ENCODE measurements at regions not wholly inside any gene's neighbourhood (a gene's known extent, or its start where the extent isn't known, plus 50 kb on each side); places are given as distances from the start of the nearest gene placed in this dataset.

DNA sequence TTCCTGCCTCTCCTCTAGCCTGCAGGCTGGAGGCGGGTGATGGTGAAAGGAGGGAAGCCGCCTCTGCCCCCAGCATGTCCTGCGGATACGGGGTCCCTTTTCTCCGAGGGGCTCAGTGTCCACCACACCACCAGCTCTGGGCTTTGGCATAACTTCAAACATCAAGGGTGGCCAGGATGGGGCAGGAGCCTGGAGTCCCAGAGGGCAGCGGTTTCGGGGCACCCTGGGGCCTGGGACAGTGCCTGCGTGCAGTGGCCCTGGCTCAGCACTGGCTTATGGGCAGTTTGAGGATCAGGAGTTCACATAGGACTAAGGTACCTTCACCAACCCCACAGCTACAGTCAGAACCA lies 85.5 kb upstream of the GPC1 start:
- Histone ChIP-seq H3K27ac (ENCODE audit: low read length) (no peak overlapping the region), H3K4me1 (ENCODE audit: control insufficient read depth in 1 of 2, extremely low read depth in 1 of 2, insufficient read depth in 2 of 2, low read length in 2 of 2) (no peaks in the 10 kb centered on the region), H3K27me3 (replicated peaks in 1 of 2; ENCODE audit: control insufficient read depth in 2 of 2, extremely low read depth in 1 of 2, insufficient read depth in 2 of 2, low read length in 1 of 2) (peaks cover 0 to 34% of the 10 kb centered on the region in 2 experiments), H3K36me3 (ENCODE audit: control insufficient read depth in 2 of 2, extremely low read depth in 1 of 2, insufficient read depth in 1 of 2, low read length in 1 of 2) (no peaks in the 10 kb centered on the region), H3K9me3 (no peaks in the 10 kb centered on the region), H3K4me3 (ENCODE audit: control insufficient read depth in 1 of 2, extremely low read depth in 1 of 2, low read length in 1 of 2) (no peak overlapping the region)
- Mint-ChIP-seq H3K4me3 (no peak overlapping the region), H3K36me3 (no peaks in the 10 kb centered on the region), H3K4me1 (no peaks in the 10 kb centered on the region), H3K9me3 (peaks cover 0 to 4% (median 0%) of the 10 kb centered on the region in 3 donors), H3K27me3 (peaks cover 10 to 13% of the 10 kb centered on the region in 2 donors), H3K27ac (no peak overlapping the region)
- 87% methylated on average over 6 of the region's 8 CpGs for WGBS (ENCODE audit: insufficient coverage)
- ChIA-PET CTCF (no interaction called here), POLR2A (no interaction called here)
- no peak for ATAC-seq (replicated peaks in 1 of 4)
- DNase-seq: no peak

DNA sequence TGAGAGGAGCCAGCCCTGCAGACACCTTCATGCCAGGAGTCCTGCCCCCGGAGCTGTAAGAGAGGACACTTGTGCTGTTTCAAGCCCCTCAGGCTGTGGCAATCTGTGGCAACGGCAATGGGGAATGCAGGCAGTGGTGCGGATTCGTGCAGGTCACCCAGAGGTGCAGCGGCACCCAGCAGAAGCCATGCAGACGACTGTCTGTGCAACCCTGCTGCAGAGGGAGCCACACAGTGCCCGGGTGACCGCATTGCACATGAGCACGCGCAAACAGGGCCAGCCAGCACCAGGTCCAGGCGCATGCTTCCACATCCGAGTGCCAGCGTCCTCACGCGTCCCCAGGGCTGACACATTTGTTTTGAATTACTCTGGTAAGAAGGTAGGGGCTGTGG lies 84.8 kb upstream of the GPC1 start:
- H3K4me1 ChIP-seq (ENCODE audit: control insufficient read depth in 1 of 2, extremely low read depth in 1 of 2, insufficient read depth in 2 of 2, low read length in 2 of 2): no peaks in the 10 kb centered on the region
- no peak overlapping the region for H3K4me3 Mint-ChIP-seq
- no peaks in the 10 kb centered on the region for H3K36me3 ChIP-seq (ENCODE audit: control insufficient read depth in 2 of 2, extremely low read depth in 1 of 2, insufficient read depth in 1 of 2, low read length in 1 of 2)
- no peak for ATAC-seq (replicated peaks in 1 of 4)
- ChIA-PET CTCF (no interaction called here), POLR2A (no interaction called here)
- peaks cover 0 to 34% of the 10 kb centered on the region in 2 experiments for H3K27me3 ChIP-seq (replicated peaks in 1 of 2; ENCODE audit: control insufficient read depth in 2 of 2, extremely low read depth in 1 of 2, insufficient read depth in 2 of 2, low read length in 1 of 2)
- no peaks in the 10 kb centered on the region for H3K9me3 Mint-ChIP-seq
- peaks cover 10 to 13% of the 10 kb centered on the region in 2 donors for H3K27me3 Mint-ChIP-seq
- H3K27ac ChIP-seq (ENCODE audit: low read length): no peak overlapping the region
- H3K9me3 ChIP-seq: no peaks in the 10 kb centered on the region
- WGBS (ENCODE audit: insufficient coverage): 94% methylated on average over 5 of the region's 15 CpGs
- H3K4me3 ChIP-seq (ENCODE audit: control insufficient read depth in 1 of 2, extremely low read depth in 1 of 2, low read length in 1 of 2): no peak overlapping the region
- no peak for DNase-seq
- H3K27ac Mint-ChIP-seq: no peak overlapping the region
- no peaks in the 10 kb centered on the region for H3K4me1 Mint-ChIP-seq
- H3K36me3 Mint-ChIP-seq: no peaks in the 10 kb centered on the region

DNA sequence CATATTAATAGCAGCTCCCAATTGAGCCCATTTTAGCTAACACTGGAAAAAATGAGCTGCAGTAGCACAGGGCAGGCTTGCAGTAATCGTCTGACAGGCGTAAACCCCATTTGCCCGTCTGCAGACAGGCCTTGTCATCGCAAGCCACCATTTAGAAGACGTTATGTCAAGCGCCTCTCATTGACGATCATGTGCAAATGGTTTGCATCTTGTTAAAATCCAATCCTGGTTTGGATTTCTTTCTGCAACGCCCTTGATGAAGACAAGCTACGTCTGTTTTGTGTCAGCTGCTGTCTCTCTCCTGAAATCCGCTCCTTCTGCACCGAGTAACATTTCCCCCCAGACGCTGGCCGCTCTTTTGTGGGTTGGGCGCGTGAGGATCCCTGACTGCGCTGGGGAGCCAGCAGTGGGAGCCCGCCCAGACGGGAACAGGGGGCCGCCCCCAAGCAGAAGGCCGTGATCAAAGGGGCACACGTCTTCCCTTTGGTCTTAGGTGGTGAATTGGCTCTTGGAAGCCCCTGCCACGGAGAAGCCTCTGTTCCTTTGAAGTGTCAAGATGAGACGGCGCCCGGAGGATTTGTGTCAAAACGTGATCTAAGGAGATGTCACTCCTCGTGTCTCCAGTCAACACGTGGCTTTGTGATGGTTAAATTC lies 84.2 kb upstream of the GPC1 start:
- ChIA-PET POLR2A (no interaction called here), CTCF (no interaction called here)
- Mint-ChIP-seq H3K9me3 (no peaks in the 10 kb centered on the region), H3K27ac (no peak overlapping the region), H3K27me3 (peaks cover 13 to 14% of the 10 kb centered on the region in 2 donors), H3K4me3 (no peak overlapping the region), H3K4me1 (no peaks in the 10 kb centered on the region), H3K36me3 (no peaks in the 10 kb centered on the region)
- peaks cover 0 to 40% of the 10 kb centered on the region in 2 experiments for H3K27me3 ChIP-seq (replicated peaks in 1 of 2; ENCODE audit: control insufficient read depth in 2 of 2, extremely low read depth in 1 of 2, insufficient read depth in 2 of 2, low read length in 1 of 2)
- no peak overlapping the region for H3K4me3 ChIP-seq (ENCODE audit: control insufficient read depth in 1 of 2, extremely low read depth in 1 of 2, low read length in 1 of 2)
- ATAC-seq (replicated peaks in 1 of 4): no peak
- 59% methylated on average over 21 of the region's 28 CpGs for WGBS (ENCODE audit: insufficient coverage)
- H3K27ac ChIP-seq (ENCODE audit: low read length): no peak overlapping the region
- H3K36me3 ChIP-seq (ENCODE audit: control insufficient read depth in 2 of 2, extremely low read depth in 1 of 2, insufficient read depth in 1 of 2, low read length in 1 of 2): no peaks in the 10 kb centered on the region
- no peaks in the 10 kb centered on the region for H3K4me1 ChIP-seq (ENCODE audit: control insufficient read depth in 1 of 2, extremely low read depth in 1 of 2, insufficient read depth in 2 of 2, low read length in 2 of 2)
- no peak for DNase-seq
- H3K9me3 ChIP-seq: no peaks in the 10 kb centered on the region

GRCh38 chr2:240351826-240352426 lies 83.5 kb upstream of the GPC1 start:
- Mint-ChIP-seq H3K36me3 (no peaks in the 10 kb centered on the region), H3K4me1 (no peaks in the 10 kb centered on the region), H3K27ac (no peak overlapping the region), H3K9me3 (no peaks in the 10 kb centered on the region), H3K27me3 (peaks cover 13 to 18% of the 10 kb centered on the region in 2 donors), H3K4me3 (no peak overlapping the region)
- no peak for DNase-seq
- H3K27ac ChIP-seq (ENCODE audit: low read length): no peak overlapping the region
- H3K9me3 ChIP-seq: no peaks in the 10 kb centered on the region
- no peaks in the 10 kb centered on the region for H3K4me1 ChIP-seq (ENCODE audit: control insufficient read depth in 1 of 2, extremely low read depth in 1 of 2, insufficient read depth in 2 of 2, low read length in 2 of 2)
- peaks cover 0 to 39% of the 10 kb centered on the region in 2 experiments for H3K27me3 ChIP-seq (replicated peaks in 1 of 2; ENCODE audit: control insufficient read depth in 2 of 2, extremely low read depth in 1 of 2, insufficient read depth in 2 of 2, low read length in 1 of 2)
- no peak overlapping the region for H3K4me3 ChIP-seq (ENCODE audit: control insufficient read depth in 1 of 2, extremely low read depth in 1 of 2, low read length in 1 of 2)
- WGBS (ENCODE audit: insufficient coverage): 79% methylated on average over 11 of the region's 14 CpGs
- ChIA-PET CTCF (no interaction called here), POLR2A (no interaction called here)
- ATAC-seq (replicated peaks in 1 of 4): no peak
- no peaks in the 10 kb centered on the region for H3K36me3 ChIP-seq (ENCODE audit: control insufficient read depth in 2 of 2, extremely low read depth in 1 of 2, insufficient read depth in 1 of 2, low read length in 1 of 2)

DNA sequence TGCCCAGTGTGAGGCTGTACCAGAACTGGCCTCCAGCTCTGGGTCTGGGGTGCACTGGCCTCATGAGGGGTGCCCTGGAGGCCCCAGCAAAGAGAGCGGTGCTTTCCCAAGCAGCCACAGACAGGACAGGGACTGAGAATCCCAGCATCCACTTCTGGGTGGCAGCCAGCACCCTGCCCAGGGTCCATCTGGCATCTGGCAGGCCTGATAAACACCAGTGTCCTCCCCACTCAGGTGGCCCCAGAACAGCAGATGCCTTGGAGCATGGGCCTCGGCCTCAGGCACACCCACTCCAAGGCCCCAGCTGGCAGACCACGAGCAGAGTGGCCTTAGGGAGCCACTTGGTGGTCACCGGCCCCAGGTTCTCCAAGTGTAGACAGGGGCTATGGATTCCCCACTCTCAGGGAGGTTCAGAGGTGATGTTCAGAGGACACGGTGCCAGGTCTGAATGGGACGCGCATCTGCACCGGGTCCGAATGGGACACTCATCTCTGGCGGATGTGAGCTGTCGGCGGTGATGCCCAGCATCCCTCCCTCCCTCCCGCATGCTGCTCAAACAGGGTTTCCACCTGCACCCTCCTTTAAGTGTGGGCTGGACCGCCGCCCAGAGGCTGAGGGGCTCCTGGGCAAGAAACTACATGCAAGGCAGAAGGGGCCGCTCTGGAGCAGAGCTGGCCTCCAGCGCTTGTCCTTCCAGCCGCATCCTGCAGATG lies 82.2 kb upstream of the GPC1 start:
- ATAC-seq (replicated peaks in 1 of 4): no peak
- no peaks in the 10 kb centered on the region for H3K9me3 Mint-ChIP-seq
- DNase-seq: no peak
- ChIA-PET POLR2A (no interaction called here), CTCF (no interaction called here)
- Histone ChIP-seq H3K27me3 (replicated peaks in 1 of 2; ENCODE audit: control insufficient read depth in 2 of 2, extremely low read depth in 1 of 2, insufficient read depth in 2 of 2, low read length in 1 of 2) (peaks cover 0 to 33% of the 10 kb centered on the region in 2 experiments), H3K4me3 (ENCODE audit: control insufficient read depth in 1 of 2, extremely low read depth in 1 of 2, low read length in 1 of 2) (no peak overlapping the region), H3K27ac (ENCODE audit: low read length) (no peak overlapping the region), H3K4me1 (ENCODE audit: control insufficient read depth in 1 of 2, extremely low read depth in 1 of 2, insufficient read depth in 2 of 2, low read length in 2 of 2) (no peaks in the 10 kb centered on the region), H3K36me3 (ENCODE audit: control insufficient read depth in 2 of 2, extremely low read depth in 1 of 2, insufficient read depth in 1 of 2, low read length in 1 of 2) (no peaks in the 10 kb centered on the region), H3K9me3 (no peaks in the 10 kb centered on the region)
- no peaks in the 10 kb centered on the region for H3K4me1 Mint-ChIP-seq
- H3K27me3 Mint-ChIP-seq: peaks cover 12 to 18% of the 10 kb centered on the region in 2 donors
- 89% methylated on average over 8 of the region's 18 CpGs for WGBS (ENCODE audit: insufficient coverage)
- no peak overlapping the region for H3K4me3 Mint-ChIP-seq
- no peak overlapping the region for H3K27ac Mint-ChIP-seq
- H3K36me3 Mint-ChIP-seq: no peaks in the 10 kb centered on the region

- H3K36me3 ChIP-seq (ENCODE audit: control insufficient read depth in 2 of 2, extremely low read depth in 1 of 2, insufficient read depth in 1 of 2, low read length in 1 of 2): no peaks in the 10 kb centered on the region
- no peak overlapping the region for H3K27ac ChIP-seq (ENCODE audit: low read length)
- ChIA-PET CTCF (no interaction called here), POLR2A (no interaction called here)
- peaks cover 10 to 18% of the 10 kb centered on the region in 2 donors for H3K27me3 Mint-ChIP-seq
- H3K36me3 Mint-ChIP-seq: no peaks in the 10 kb centered on the region
- no peaks in the 10 kb centered on the region for H3K9me3 ChIP-seq
- H3K4me3 ChIP-seq (ENCODE audit: control insufficient read depth in 1 of 2, extremely low read depth in 1 of 2, low read length in 1 of 2): no peak overlapping the region
- no peaks in the 10 kb centered on the region for H3K9me3 Mint-ChIP-seq
- no peaks in the 10 kb centered on the region for H3K4me1 Mint-ChIP-seq
- no peak overlapping the region for H3K27ac Mint-ChIP-seq
- WGBS (ENCODE audit: insufficient coverage): 79% methylated on average over 8 of the region's 9 CpGs
- H3K4me1 ChIP-seq (ENCODE audit: control insufficient read depth in 1 of 2, extremely low read depth in 1 of 2, insufficient read depth in 2 of 2, low read length in 2 of 2): no peaks in the 10 kb centered on the region
- peaks cover 0 to 37% of the 10 kb centered on the region in 2 experiments for H3K27me3 ChIP-seq (replicated peaks in 1 of 2; ENCODE audit: control insufficient read depth in 2 of 2, extremely low read depth in 1 of 2, insufficient read depth in 2 of 2, low read length in 1 of 2)
- no peak for DNase-seq
- ATAC-seq (replicated peaks in 1 of 4): no peak
- no peak overlapping the region for H3K4me3 Mint-ChIP-seq
Measured at GRCh38 chr2:240353944-240354343, 81.5 kb upstream of the GPC1 start.
